K562 (cell line): ENCODE measurements at regions not wholly inside any gene's neighbourhood (a gene's known extent, or its start where the extent isn't known, plus 50 kb on each side); places are given as distances from the start of the nearest gene placed in this dataset.

ENCODE experiments used
- ATAC-seq: fragments of 200-7000 bp; cut with Tn5 transposase; 3 replicates; pipeline ENCODE4 v1.9.1; 2020; ENCODE audit warnings: moderate library complexity
- BruUV-seq: library from RNA; stranded (reverse); fragments of 400-500 nt; replicated peaks from 2 replicates; lab custom pipeline; 2021; lab: Mats Ljungman, UMichigan
- CTCF ChIA-PET: fragments of 300-600 bp; formaldehyde crosslinking; extraction: SDS; loops from one replicate; lab custom pipeline; 2021; ENCODE audit warnings: low intra/inter-chr PET ratio; lab: Yijun Ruan, JAX
- POLR2A ChIA-PET: fragments of 300-600, 350-650 bp; sonication (Branson Sonifier 250); formaldehyde crosslinking; extraction: SDS; loops from one replicate; lab custom pipeline; 2021; ENCODE audit warnings: antibody characterized with exemption, inconsistent platforms; lab: Yijun Ruan, JAX
- DNase-seq, 4 experiments: peaks; one replicate each; pipeline versions ENCODE4 v3.0.0 to v3.0.0-alpha.2; 2011 to 2018; ENCODE audit warnings: low spot score in 3 of 4, mixed read lengths in 3 of 4; ENCODE audit errors: extremely low read depth in 1 of 4
- FAIRE-seq: peaks from 2 replicates; lab custom pipeline; 2011; peaks lifted over from hg19 to GRCh38; lab: Jason Lieb, UNC
- H2AFZ ChIP-seq: 2 replicates; pipeline ENCODE4 v1.6.0; 2011; ENCODE audit warnings: low read depth, low read length, control low read depth, inconsistent platforms
- H3K27ac ChIP-seq: fragments of 200-600 bp; 3 replicates; pipeline ENCODE4 v1.8.0; 2011; ENCODE audit warnings: low read depth, mild to moderate bottlenecking, control low read depth, inconsistent platforms, low read length, moderate library complexity, mixed read lengths; ENCODE audit errors: extremely low read depth
- H3K27me3 ChIP-seq, 2 experiments: fragments of 300-600 bp in 1 of 2; 2 replicates in 1 of 2; 3 replicates in 1 of 2; pipeline versions ENCODE4 v1.6.0 to v1.8.0; 2011; ENCODE audit warnings: inconsistent platforms in 2 of 2, low read length in 2 of 2, mild to moderate bottlenecking in 1 of 2, mixed read lengths in 1 of 2, moderate library complexity in 1 of 2; ENCODE audit not compliant: control insufficient read depth in 2 of 2, insufficient read depth in 2 of 2
- H3K36me3 ChIP-seq: fragments of 300-600 bp; 3 replicates; pipeline ENCODE4 v1.8.0; 2011; ENCODE audit warnings: mild to moderate bottlenecking, low read length, inconsistent platforms; ENCODE audit not compliant: control insufficient read depth, insufficient read depth
- H3K4me1 ChIP-seq, 2 experiments: fragments of 200-600 bp in 1 of 2; replicated peaks in 1 of 2; 2 replicates in 1 of 2; 3 replicates in 1 of 2; pipeline versions ENCODE4 v1.5.1 to v1.8.0; 2011; ENCODE audit warnings: inconsistent platforms in 2 of 2, low read length in 2 of 2, mild to moderate bottlenecking in 1 of 2, mixed read lengths in 1 of 2, moderate library complexity in 1 of 2; ENCODE audit not compliant: control insufficient read depth in 2 of 2, insufficient read depth in 2 of 2
- H3K4me2 ChIP-seq: 2 replicates; pipeline ENCODE4 v1.6.1; 2011; ENCODE audit warnings: low read length, control low read depth, inconsistent platforms, mixed read lengths; ENCODE audit not compliant: insufficient read depth
- H3K4me3 ChIP-seq: fragments of 200-600 bp; sonication (generic), shearing (Covaris generic); 2 replicates; pipeline ENCODE4 v1.5.1; 2016; ENCODE audit warnings: control low read depth, inconsistent platforms
- H3K79me2 ChIP-seq: fragments of 200-600 bp; 3 replicates; pipeline ENCODE4 v1.8.0; 2011; ENCODE audit warnings: low read length, inconsistent platforms; ENCODE audit not compliant: control insufficient read depth, insufficient read depth
- H3K9ac ChIP-seq, 2 experiments: 2 replicates each; pipeline versions ENCODE4 v1.6.0 to v1.6.1; 2011; ENCODE audit warnings: low read depth in 2 of 2, low read length in 2 of 2, control low read depth in 1 of 2, inconsistent platforms in 1 of 2, mild to moderate bottlenecking in 1 of 2, mixed read lengths in 1 of 2; ENCODE audit not compliant: insufficient read depth in 1 of 2
- H3K9me1 ChIP-seq: one replicate; pipeline ENCODE4 v1.6.0; 2011; ENCODE audit warnings: inconsistent platforms, mild to moderate bottlenecking, low read length, moderate library complexity; ENCODE audit not compliant: control insufficient read depth, insufficient read depth
- H3K9me3 ChIP-seq: replicated peaks from 2 replicates; pipeline ENCODE4 v1.5.1; 2011; ENCODE audit warnings: low read depth, low read length, inconsistent platforms; ENCODE audit not compliant: control insufficient read depth, insufficient read depth
- H4K20me1 ChIP-seq: replicated peaks from 2 replicates; pipeline ENCODE4 v1.6.1; 2011; ENCODE audit warnings: low read length, inconsistent platforms, mixed read lengths; ENCODE audit not compliant: control insufficient read depth, insufficient read depth
- BRF1 ChIP-seq: IDR thresholded peaks from 3 replicates; pipeline ENCODE4 v1.6.1; 2011; ENCODE audit warnings: borderline replicate concordance, mild to moderate bottlenecking; ENCODE audit not compliant: insufficient read length; ENCODE audit errors: extremely low read depth
- DEAF1 ChIP-seq: fragments of 450-650 bp; formaldehyde crosslinking; IDR thresholded peaks from 2 replicates; pipeline ENCODE4 v1.4.0; 2020; ENCODE audit warnings: mild to moderate bottlenecking, moderate library complexity
- ZHX1 ChIP-seq: fragments of 150-350 bp; conservative IDR thresholded peaks from 2 replicates; pipeline ENCODE4 v1.6.1; 2014; ENCODE audit warnings: low read length
- ZNF398 ChIP-seq: fragments of 250-450 bp; sonication (Bioruptor Pico); IDR thresholded peaks from 2 replicates; pipeline ENCODE4 v1.8.0; 2021; ENCODE audit warnings: moderate library complexity, mild to moderate bottlenecking, inconsistent platforms
- ZNF785 ChIP-seq: fragments of 250-450 bp; sonication (Bioruptor Pico); IDR thresholded peaks from 2 replicates; pipeline ENCODE4 v1.4.0; 2020; ENCODE audit warnings: mild to moderate bottlenecking
- WGBS: fragments of 100-300 bp; shearing (Covaris generic); methylation state at CpG from one replicate; pipeline ENCODE4 v1.1.6; 2016; ENCODE audit warnings: low coverage, mixed read lengths; ENCODE audit not compliant: insufficient coverage; ENCODE audit errors: missing lambda C conversion rate; 5-methylcytosine and 5-hydroxymethylcytosine counted together
- in situ Hi-C: fragments of 300-500 bp; cut with MboI; formaldehyde crosslinking; loops from 4 replicates; pipeline ENCODE4 v1.15.0; 2018; ENCODE audit warnings: inconsistent platforms, mixed read lengths
- intact Hi-C: fragments of 100-400 bp; cut with micrococcal nuclease; formaldehyde crosslinking; loops from 2 replicates; pipeline ENCODE4 v1.14.2; 2022

DNA sequence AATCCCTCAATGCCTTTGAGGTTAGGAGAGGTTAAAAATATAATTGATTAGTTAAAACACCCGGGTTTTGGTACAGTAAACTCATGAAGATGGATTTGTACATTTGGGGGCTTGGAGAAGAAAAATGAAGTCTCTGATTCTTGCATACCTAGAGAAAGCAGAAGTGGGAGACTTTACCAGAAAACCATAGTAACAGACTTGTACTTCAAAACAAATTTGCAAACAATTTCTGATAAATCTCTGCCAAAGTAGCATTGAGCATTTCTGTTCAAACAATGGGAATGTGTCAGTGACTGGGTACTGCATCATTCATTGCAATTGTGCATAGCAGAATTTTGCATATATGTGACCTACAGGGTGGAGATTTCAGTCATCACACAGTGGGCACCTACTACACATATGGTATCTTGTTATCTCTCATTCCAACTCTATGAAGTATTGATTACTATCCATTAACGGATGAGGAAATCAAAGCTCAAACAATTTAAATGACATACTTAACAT lies 256.9 kb downstream of the PLK2 start:
- Histone ChIP-seq H3K27ac (no peak overlapping the region), H3K9ac (no peak overlapping the region), H3K79me2 (no peaks in the 10 kb centered on the region), H3K9me1 (no peaks in the 10 kb centered on the region), H3K4me2 (no peak overlapping the region), H3K4me3 (no peak overlapping the region), H3K27me3 (no peaks in the 10 kb centered on the region), H2AFZ (no peak overlapping the region), H4K20me1 (no peaks in the 10 kb centered on the region), H3K4me1 (no peaks in the 10 kb centered on the region), H3K36me3 (no peaks in the 10 kb centered on the region), H3K9me3 (no peaks in the 10 kb centered on the region)
- no peak for ATAC-seq
- 2% methylated on average over 2 of the region's 2 CpGs for WGBS
- ChIA-PET POLR2A (no interaction called here), CTCF (no interaction called here)
- no peak for FAIRE-seq
- in situ Hi-C loops, result no loop called here
- intact Hi-C loops, result no loop called here
- DNase-seq, result no peak
- no peak for TF ChIP-seq ZNF785
- TF ChIP-seq DEAF1 (CRISPR knock-in tag), result no peak
- TF ChIP-seq ZHX1, result no peak
- no peak for TF ChIP-seq BRF1
- no peak for TF ChIP-seq ZNF398
- BruUV-seq, result no TSS peak
